Activated T-cell treated with anti-CD3 and anti-CD28 coated beads for 1 hour (primary cell): ENCODE measurements at regions not wholly inside any gene's neighbourhood (a gene's known extent, or its start where the extent isn't known, plus 50 kb on each side); places are given as distances from the start of the nearest gene placed in this dataset.
"Not testable (repeated sequence)": the region's sequence is repeated elsewhere in the genome, so short reads cannot be mapped to it uniquely, and the experiment has no call there.

Source experiments
- DNase-seq: peaks from one replicate; pipeline ENCODE4 v3.0.0-alpha.2; 2020; ENCODE audit warnings: low read depth

DNA sequence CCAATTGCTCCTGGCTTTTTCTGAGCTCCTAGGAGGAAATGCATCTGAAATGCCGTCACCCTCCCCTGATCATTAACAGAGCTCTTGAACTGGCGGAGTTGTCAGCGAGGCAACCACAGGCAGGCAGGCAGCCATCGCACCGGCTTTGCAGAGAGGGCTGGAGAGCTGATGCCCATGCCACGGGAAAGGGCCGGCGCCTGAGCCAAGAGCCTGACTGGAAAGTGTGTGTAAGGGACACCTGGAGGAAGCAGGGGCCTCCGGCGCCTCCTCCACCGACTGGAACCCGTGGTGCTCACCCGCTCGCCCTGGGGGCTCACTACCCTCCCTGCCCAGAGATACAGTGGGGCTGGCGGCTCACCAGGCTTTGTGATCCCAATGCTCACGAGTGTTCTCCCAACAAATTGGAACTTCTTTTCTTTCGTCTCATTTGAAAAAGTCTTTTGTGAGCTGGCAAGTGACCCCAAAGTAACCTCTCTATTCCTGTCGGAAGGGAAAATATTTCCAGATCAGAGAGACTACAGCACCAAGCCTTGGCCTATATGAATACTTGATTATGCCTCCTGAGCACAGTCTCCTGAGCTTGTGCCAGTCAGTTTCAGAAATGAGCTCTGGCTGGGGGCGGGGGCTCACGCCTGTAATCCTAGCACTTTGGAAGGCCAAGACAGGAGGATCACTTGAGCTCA, 97.7 kb upstream of the SLC25A33 start:
- no peak for DNase-seq

DNA sequence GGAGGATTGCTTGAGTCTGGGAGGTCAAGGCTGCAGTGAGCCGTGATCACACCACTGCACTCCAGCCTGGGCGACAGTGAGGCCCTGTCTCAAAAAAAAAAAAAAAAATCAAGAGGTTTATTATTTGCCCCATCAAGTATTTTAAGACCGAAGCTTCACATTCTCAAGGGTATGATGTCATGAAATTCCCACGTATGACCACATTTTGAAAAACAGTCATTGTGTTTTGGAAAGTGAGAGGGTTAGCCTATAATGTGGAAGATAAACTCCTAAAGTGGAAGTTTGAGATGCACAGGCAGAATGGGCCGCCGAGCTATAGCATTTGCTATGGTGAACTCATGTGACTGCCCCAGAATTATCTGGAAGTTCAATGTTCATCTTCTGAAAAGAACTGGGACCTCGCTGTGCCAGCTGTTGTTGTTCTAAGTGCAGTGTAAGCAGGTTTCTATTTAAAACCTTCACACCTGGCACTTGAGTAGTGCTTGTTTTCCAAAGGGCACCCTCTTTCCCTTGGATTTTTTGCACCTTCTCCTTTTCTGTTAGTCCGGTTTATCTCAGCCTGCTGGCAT, 96.9 kb upstream of the SLC25A33 start:
- DNase-seq = no peak

DNA sequence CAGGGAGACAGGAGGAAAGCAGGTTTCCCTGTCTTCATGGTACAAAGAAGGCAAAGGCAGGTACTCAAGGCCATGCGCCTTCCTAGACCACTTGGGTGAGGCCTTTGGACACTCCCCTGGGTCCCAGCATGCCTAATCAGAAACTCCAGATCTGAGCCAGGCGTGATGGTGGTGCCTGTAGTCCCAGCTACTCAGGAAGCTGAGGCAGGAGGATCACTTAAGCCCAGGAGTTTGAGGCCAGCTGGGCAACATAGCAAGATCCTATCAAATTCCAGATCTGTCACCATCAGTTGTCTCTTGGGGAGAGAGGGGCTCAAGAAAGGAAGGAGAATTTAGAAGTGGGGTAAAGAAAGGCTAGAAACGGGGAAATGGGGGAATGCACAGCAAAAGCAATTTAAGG, 96.3 kb upstream of the SLC25A33 start:
- DNase-seq = no peak

DNA sequence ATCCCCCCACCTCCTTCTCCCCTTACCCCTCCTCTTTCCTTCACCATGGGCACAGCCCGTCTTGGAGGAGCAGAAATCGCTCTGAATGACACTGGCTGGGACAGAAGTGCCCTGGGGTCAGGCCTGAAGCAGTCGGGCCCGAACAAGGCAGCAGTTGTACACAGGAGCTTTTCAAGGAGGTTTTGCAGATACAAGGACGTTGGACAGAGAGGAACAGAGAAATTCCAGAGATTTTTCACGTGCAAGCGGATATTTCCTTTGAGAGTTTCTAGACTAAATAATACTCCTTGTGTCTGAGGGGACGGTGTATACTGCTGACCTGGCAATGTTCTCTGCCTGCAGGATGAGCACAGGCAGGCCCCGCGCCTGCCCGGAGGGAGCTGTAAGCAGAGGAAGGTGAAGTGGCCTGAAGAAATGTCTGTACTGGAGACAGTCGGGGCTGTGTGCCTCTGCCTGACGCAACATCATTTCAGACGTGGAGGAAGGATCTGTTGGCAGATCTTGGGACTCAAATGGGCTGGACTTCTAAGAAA, 95.3 kb upstream of the SLC25A33 start:
- no peak for DNase-seq

DNA sequence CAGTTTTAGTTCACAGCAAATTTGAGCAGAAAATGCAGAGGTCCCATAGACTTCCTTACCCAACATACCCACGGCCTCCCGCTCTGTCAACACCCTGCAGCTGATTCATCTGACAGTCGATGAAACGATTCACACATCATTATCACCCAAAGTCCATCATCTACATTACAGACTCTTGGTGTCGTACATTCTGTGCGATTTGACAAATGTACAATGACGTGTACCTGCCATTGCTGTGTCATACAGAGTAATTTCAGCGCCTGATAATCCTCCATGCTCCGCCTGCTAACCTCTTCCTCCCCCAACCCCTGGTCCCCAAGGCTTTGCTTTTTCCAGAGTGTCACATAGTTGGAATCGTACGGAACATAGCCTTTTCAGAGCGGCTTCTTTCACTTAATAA, 94.7 kb upstream of the SLC25A33 start:
- DNase-seq = no peak

DNA sequence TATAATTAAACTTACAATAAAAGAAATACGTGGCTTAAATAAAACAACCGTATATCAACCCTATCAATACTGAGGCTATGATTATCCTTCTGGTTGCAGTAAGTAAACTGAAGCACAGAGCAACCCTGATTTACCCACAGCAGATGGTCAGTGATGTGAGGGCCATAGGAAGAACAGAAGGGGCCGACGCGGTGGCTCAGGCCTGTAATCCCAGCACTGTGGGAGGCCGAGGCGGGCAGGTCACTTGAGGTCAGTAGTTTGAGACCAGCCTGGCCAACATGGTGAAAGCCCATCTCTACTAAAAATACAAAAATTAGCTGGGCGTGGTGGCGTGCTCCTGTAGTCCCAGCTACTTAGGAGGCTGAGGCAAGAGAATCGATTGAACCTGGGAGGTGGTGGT, 94.2 kb upstream of the SLC25A33 start:
- not testable (repeated sequence) for DNase-seq

DNA sequence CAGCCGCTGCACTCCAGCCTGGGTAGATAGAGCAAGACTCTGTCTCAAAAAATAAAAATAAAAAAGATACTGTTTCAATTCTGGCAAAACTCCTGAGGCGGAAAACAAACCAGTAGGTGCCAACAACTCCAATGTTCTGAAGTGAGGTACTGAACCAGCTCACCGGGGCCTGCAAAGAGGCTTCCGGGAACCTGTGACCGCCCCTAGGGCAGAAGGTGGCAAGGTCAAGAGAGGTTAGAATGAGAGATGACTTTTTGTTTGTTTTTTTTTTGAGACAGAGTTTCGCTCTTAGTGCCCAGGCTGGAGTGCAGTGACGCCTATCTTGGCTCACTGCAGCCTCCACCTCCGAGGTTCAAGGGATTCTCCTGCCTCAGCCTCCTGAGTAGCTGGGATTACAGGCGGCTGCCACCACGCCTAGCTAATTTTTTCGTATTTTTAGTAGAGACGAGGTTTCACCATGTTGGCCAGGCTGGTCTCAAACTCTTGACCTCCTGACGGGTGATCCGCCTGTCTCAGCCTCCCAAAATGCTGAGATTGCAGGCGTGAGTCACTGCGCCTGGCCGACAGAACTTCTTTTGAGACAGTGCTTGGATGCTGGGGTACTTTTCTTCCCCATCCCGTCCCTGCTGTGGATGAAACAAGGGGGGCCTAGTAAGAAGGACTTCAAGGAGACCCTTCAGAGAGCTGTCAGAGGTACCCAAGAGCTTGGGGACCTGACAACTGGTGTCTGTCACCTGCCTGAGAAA, 91.9 kb upstream of the SLC25A33 start:
- DNase-seq = no peak

DNA sequence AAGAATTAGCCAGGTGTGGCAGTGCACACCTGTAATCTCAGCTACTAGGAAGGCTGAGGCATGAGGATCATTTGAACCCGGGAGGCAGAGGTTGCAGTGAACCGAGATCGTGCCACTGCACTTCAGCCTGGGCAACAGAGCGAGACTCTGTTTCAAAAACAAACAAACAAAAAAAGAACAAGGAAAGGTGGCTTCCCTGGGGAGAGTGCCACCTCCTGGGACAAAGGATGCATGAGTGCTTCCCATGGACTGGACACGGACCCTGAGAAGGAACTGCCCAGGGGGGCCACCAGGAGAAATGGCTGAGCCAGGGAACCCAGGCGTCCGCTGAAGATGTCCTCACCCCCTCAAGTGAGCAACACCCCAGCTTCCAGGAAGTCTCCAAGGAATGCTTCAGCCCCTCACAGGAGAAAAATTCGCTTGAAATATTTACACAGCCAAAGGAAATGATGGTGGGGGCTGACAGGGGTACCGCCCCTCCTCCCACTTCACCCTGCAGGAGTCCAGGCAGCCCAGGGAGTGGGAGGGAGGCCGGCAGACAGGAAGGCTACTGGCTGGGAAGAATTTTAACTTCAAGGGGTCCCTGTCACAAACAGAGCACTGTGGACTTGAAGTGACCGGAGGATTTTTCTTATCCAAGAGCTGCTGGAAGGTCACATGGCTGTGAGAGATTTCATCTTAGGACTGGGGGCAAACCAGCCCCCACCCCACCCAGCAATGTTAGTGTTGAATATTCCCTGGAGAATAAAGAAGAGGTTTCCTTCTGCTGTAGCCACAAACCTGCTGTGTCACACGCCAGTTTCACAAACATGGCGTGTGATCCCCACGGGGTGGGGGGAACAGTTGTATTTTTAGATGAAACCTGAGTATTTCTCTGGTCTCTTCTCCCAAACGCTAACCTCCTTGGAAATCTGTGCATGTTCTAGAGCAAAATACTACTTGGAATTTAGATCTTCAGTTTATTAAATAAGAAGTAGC, 90.8 kb upstream of the SLC25A33 start:
- DNase-seq = no peak

DNA sequence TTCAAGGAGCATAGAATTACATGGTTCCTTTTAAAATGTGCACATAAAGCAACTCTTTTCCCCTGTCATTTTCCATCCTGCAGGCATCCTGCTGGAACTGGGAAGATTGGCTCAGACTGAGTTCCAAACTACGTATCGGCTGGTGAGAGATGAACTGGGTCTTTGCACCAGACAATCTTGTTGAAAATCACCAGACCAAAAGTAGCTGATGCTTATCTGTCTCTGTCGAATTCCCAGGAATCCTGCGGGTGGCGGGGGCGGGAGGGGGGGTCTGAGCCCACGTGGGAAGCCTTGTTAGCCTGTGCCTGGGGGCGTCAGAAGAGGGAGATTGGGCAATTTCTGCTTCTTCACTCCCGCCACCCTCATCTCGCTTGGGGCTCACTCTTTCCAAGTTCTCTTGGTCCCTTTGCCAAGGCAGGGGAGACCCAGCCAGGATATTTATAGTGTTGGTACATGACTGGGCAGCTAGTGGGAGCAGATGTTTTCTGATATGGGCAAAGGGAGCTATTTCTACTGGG, 90.1 kb upstream of the SLC25A33 start:
- no peak for DNase-seq

DNA sequence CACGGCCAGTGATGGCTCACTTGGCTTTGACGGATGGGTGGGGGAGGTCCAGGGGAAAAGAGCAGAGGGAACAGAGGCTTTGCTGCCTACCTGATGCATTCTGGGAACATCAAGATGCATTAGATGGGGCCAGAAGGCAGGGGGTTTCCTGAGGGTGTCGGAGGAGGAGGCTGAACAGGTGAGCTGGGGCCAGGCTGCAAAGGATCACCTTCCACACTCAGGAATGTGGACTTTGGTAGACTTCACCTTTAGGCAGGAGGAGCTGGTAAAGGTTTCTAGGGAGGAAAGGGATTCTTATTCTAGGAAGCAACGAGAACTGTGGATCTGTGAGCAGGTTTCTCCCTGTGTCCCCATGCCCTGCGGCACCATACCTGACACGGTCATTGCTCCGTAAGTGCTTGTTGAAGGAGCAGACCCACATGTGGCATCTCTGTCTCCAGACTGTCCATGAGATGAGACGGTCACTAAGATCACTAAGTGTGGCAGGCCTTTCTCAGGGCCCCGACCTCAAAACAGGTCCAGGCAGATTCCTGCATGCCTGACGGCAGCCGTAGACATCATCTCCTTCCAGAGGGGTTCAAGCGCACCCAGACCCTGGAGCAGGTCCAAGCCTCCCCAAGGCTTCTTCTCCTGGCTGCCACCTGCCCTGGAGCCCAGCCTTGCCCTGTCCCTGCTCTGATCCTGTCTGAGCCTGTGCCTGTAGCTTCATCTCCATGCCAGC, 89.1 kb upstream of the SLC25A33 start:
- DNase-seq = no peak

DNA sequence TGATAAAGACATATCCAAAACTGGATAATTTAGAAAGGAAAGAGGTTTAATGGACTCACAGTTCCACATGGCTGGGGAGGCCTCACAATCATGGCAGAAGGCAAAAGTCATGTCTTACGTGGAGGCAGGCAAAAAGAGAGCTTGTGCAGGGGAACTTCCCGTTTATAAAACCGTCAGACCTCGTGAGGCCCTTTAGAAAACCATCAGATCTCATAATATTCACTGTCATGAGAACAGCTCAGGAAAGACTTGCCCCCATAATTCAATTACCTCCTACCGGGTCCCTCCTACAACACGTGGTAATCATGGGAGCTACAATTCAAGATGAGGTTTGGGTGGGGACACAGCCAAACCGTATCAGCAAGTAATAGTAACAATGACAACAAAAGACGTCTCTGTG, 88.2 kb upstream of the SLC25A33 start:
- no peak for DNase-seq

DNA sequence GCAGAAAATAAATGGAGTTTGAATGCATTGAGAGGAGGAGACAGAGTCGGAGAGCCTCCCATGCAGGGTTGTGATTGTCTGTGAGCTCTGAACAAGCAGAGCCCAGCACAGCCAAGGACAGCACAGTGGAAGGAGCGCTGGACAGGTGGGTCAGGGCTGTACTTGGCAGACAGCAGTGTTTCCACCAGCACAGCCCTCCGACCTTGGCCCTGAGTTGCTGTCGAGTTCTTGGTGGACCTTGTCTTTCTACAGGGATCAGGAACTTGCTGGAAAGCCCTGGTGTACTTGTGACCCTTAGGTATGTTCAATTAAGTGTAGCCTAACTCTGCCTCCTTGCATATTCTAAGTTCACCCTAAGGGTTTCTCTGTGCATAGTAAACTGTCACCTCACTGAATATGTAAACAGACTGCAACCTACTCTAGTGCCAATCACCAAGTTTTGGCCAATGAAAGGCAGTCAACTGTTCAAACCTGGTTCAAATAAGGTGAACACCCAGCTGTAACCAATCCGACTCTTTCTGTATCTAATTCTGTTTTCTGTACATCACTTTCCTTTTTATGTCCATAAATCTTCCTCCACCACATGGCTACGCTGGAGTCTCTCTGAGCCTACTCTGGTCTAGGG, 86.6 kb upstream of the SLC25A33 start:
- no peak for DNase-seq

DNA sequence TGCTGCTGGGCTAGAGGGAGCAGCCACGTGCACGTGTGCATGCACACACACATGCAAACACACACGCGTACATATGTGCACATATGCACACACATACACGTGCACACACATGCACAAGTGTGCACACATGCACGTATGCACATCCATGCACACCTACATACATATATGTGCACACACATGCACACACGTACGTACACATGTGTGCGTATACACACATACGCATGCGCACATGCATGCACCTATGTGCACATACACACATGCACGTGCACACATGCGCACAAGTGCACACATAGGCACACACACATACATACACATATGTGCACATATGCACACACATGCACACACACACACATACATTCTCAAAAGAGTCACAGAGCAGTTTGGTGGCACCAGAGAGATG, 85.9 kb upstream of the SLC25A33 start:
- no peak for DNase-seq

DNA sequence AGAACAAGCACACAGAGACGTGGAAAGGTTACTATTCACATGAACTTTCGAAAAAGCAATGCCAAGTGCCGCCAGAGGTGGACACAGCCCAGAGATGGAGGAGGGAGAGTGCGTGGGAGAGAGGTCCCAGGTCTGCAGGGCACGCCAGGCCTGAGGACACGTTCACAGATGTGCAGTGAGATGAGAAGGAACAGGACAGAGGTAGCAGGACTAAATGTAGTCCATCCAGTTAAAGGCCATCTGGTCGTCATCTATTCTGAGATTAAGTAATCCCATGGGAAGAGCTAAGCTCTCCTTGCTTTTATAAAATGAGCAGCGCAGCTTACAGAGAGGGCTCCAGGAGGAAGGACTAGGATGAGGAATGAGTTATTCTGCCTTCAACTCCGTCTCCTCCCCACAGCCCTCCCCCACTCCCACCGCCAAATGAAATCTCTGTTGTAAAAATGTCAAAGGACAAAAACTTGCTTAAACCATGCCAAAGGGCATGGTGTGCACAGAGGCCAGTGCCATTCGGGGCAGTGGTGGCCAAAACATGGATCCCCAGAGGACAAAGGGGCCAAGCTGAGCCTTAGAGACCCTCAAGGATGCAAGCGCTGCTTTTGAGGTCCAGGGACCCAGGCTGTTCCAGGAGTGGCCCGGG, 85.4 kb upstream of the SLC25A33 start:
- no peak for DNase-seq

DNA sequence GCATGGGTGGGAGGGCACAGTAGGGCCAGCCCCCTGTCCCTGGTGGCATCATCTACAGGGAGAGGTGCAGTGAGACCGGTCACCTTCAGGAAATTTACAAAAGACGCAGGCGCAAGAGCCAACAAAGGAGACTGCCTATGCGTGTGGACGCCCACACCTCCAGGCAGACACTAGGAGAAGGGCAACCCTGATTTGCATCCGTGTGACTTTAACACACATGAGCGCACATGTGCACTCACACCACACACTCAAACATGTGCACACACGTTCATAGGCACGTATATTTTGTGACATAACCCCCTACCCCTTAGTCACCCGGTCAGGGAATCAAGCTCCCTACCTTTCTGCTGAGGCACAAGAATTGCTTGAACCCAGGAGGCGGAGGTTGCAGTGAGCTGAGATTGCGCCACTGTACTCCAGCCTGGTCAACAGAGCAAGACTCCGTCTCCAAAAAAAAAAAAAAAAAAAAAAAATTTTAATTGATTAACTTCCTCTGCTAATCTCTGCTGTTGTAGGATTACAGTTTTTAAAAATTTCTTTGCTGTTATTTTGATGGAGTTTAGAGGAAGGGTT, 84.7 kb upstream of the SLC25A33 start:
- DNase-seq = no peak

DNA sequence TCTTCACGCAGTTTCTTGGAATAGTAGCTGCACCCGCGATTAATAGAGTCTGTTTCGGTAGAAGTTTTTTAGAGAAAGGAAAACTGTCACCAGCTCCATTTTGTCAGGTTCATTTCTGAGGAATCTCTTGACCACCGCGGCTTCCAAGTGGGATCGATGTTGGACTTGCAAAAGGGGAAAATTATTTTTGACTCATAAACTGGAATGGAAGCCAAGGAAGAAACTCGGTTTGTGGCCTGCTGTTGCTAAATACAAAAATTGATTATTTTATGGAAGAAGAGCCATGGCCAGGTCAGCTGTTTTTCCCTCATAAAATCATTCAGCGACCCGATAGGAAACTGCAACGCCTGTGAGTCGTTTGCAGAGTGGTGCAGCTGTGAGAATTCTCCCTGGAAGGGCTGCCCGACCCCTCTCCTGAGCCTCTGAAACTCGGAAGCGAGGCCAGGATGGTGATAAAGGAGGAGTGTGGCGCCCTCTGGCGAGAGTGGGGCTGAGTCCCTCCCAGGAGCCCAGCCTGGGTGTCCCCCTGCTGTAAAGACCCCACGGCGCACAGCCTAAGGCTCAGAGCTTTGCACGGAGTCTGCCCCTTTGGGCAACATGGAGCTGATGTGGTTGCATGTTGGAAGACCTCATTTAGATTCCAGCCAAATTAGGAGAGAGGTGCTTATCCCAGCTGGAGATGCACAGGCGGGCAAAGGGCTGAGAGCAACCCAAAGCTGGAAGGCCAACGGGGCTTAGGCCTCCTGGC, 83.6 kb upstream of the SLC25A33 start:
- DNase-seq = peak; percentile 71

DNA sequence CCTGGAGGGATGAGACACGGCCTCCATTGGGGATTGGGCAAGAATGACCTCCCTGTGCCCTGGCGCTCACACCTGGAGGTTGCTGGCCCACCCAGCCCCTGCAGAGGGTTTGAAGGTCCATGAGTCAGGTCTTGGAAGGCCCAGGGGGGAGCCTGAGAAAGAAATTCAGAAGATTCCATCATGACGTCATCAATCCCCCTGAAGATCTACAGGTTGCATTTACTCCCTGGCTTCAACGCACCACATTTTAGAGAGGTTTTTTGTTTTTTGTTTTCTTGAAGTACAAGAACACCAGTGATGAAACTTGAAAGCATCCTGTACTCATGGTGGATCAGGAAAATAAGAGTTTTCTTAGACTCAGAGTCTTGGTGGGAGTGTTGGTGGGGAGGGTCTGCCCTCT, 82.4 kb upstream of the SLC25A33 start:
- DNase-seq = no peak

DNA sequence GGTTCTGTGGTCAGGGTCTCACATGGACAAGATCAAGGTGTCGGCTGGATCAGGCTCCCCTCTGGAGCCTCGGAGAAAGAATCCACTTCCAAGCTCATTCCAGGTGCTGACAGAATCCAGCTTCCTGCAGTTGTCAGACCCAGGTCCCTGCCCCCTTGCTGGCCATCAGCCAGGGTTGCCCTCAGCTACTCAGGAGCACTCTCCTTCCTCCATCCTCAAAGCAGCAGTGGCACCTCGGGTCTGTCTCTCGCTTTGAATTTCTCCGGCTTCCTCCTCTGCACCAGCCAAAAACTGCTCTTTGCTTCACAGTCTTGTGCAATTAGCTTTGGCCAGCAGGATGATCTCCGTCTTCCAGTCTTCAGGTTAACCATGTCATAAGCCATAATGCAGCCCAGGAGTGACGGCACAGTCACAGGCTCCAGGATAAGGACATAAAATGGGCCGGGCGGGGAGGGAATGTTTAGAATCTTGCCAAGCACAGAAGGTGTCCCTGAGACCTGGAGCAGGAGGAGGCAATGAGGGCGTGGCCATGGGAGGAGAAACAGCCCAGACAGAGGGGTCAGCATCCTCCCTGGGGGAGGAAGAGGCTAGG, 79.4 kb upstream of the SLC25A33 start:
- no peak for DNase-seq

DNA sequence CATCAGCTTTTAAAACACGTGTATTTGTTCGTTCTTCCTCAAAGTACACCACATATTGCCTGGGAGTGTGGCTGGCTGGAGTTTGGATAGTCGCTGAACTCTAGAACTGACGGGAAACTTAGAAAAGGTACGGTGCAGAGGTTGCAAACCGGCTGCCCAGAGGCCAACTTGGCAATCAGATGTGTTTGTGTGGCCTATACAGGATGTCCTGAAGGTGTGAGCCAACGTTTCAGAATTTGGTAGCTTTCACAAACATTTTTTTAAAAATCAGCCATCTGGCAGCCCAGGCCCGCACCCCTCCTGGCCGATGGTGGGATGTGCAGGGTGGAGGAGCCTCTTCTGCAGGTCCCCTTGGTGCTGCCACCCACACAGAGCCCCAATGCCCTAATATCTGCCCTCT, 73.6 kb upstream of the SLC25A33 start:
- DNase-seq = no peak
